ENCODE measurements at regions not wholly inside any gene's neighbourhood (a gene's known extent, or its start where the extent isn't known, plus 50 kb on each side); places are given as distances from the start of the nearest gene placed in this dataset.

- POLR2A ChIA-PET, result no interaction called here
- peaks cover 4% of the 10 kb centered on the region for H3K27me3 Mint-ChIP-seq
- TF ChIP-seq EZH2 (IDR thresholded peaks at IDR 0.05; ENCODE audit: borderline replicate concordance, insufficient read depth, low read depth, low read length, poor library complexity, severe bottlenecking), result no peak
- TF ChIP-seq CTCF (IDR thresholded peaks at IDR 0.05), result no peak
Observed at GRCh38 chr2:146324951-146325350, 1519.9 kb upstream of the ACVR2A start.

GRCh38 chr2:146323564-146323963 lies 1521.3 kb upstream of the ACVR2A start:
- Histone ChIP-seq H3K79me2 (ENCODE audit: control insufficient read depth, insufficient read depth, low read length) (no peaks in the 10 kb centered on the region), H3K36me3 (replicated peaks in 1 of 2; ENCODE audit: control extremely low read depth in 1 of 2, control insufficient read depth in 1 of 2, extremely low read depth in 1 of 2, insufficient read depth in 2 of 2, low read length in 1 of 2) (no peaks in the 10 kb centered on the region), H3K27ac (ENCODE audit: low read length in 2 of 2) (no peak overlapping the region), H3K4me2 (replicated peaks; ENCODE audit: low read depth, low read length, poor library complexity, severe bottlenecking) (no peak overlapping the region), H3K9ac (ENCODE audit: low read length) (no peak overlapping the region), H4K20me1 (ENCODE audit: control insufficient read depth, insufficient read depth, low read length, poor library complexity, severe bottlenecking) (no peaks in the 10 kb centered on the region), H3K4me1 (ENCODE audit: control insufficient read depth in 2 of 2, insufficient read depth in 2 of 2, low read length in 2 of 2) (no peaks in the 10 kb centered on the region), H3K4me3 (ENCODE audit: control extremely low read depth in 1 of 5, extremely low read depth in 1 of 5, insufficient read depth in 1 of 5, low read depth in 2 of 5, low read length in 4 of 5) (no peak overlapping the region), H3K9me3 (ENCODE audit: control extremely low read depth in 1 of 3, control insufficient read depth in 2 of 3, insufficient read depth in 1 of 3, low read length in 2 of 3) (no peaks in the 10 kb centered on the region), H2AFZ (ENCODE audit: insufficient read depth, low read depth, low read length, poor library complexity, severe bottlenecking) (no peak overlapping the region), H3K27me3 (replicated peaks in 1 of 4; ENCODE audit: control extremely low read depth in 1 of 4, control insufficient read depth in 3 of 4, insufficient read depth in 4 of 4, low read length in 3 of 4) (no peaks in the 10 kb centered on the region)
- peaks cover 4% of the 10 kb centered on the region for H3K27me3 Mint-ChIP-seq
- TF ChIP-seq EZH2 (IDR thresholded peaks at IDR 0.05; ENCODE audit: borderline replicate concordance, insufficient read depth, low read depth, low read length, poor library complexity, severe bottlenecking), result no peak
- intact Hi-C loops (cut with micrococcal nuclease), result no loop called here
- CTCF ChIA-PET, result no interaction called here
- POLR2A ChIA-PET, result no interaction called here
- H3K9me3 Mint-ChIP-seq (ENCODE audit: insufficient read depth), result no peaks in the 10 kb centered on the region
- no CpG with 5 or more reads among the region's 2 CpGs for WGBS (ENCODE audit: insufficient coverage)
- no peak overlapping the region for H3K27ac Mint-ChIP-seq
- no peaks in the 10 kb centered on the region for H3K4me1 Mint-ChIP-seq
- ATAC-seq (ENCODE audit: low read depth), result no peak
- no peak for DNase-seq
- no peak overlapping the region for H3K4me3 Mint-ChIP-seq

More at GRCh38 chr2:146324951-146325350, 1519.9 kb upstream of the ACVR2A start:
- Histone ChIP-seq H3K27me3 (replicated peaks in 1 of 4; ENCODE audit: control extremely low read depth in 1 of 4, control insufficient read depth in 3 of 4, insufficient read depth in 4 of 4, low read length in 3 of 4) (no peaks in the 10 kb centered on the region), H3K27ac (ENCODE audit: low read length in 2 of 2) (no peak overlapping the region), H3K9me3 (ENCODE audit: control extremely low read depth in 1 of 3, control insufficient read depth in 2 of 3, insufficient read depth in 1 of 3, low read length in 2 of 3) (no peaks in the 10 kb centered on the region), H3K4me2 (replicated peaks; ENCODE audit: low read depth, low read length, poor library complexity, severe bottlenecking) (no peak overlapping the region), H4K20me1 (ENCODE audit: control insufficient read depth, insufficient read depth, low read length, poor library complexity, severe bottlenecking) (no peaks in the 10 kb centered on the region), H3K36me3 (replicated peaks in 1 of 2; ENCODE audit: control extremely low read depth in 1 of 2, control insufficient read depth in 1 of 2, extremely low read depth in 1 of 2, insufficient read depth in 2 of 2, low read length in 1 of 2) (no peaks in the 10 kb centered on the region), H3K9ac (ENCODE audit: low read length) (no peak overlapping the region), H2AFZ (ENCODE audit: insufficient read depth, low read depth, low read length, poor library complexity, severe bottlenecking) (no peak overlapping the region), H3K79me2 (ENCODE audit: control insufficient read depth, insufficient read depth, low read length) (no peaks in the 10 kb centered on the region), H3K4me1 (ENCODE audit: control insufficient read depth in 2 of 2, insufficient read depth in 2 of 2, low read length in 2 of 2) (no peaks in the 10 kb centered on the region), H3K4me3 (ENCODE audit: control extremely low read depth in 1 of 5, extremely low read depth in 1 of 5, insufficient read depth in 1 of 5, low read depth in 2 of 5, low read length in 4 of 5) (no peak overlapping the region)
- ATAC-seq (ENCODE audit: low read depth) (no peak), DNase-seq (no peak)
- Mint-ChIP-seq H3K27ac (no peak overlapping the region), H3K4me3 (no peak overlapping the region), H3K9me3 (ENCODE audit: insufficient read depth) (no peaks in the 10 kb centered on the region), H3K4me1 (no peaks in the 10 kb centered on the region)
- WGBS (ENCODE audit: insufficient coverage), result no CpG with 5 or more reads among the region's 2 CpGs
- CTCF ChIA-PET, result no interaction called here
- intact Hi-C loops (cut with micrococcal nuclease), result no loop called here
